ENCODE measurements at regions not wholly inside any gene's neighbourhood (a gene's known extent, or its start where the extent isn't known, plus 50 kb on each side); places are given as distances from the start of the nearest gene placed in this dataset.

DNA sequence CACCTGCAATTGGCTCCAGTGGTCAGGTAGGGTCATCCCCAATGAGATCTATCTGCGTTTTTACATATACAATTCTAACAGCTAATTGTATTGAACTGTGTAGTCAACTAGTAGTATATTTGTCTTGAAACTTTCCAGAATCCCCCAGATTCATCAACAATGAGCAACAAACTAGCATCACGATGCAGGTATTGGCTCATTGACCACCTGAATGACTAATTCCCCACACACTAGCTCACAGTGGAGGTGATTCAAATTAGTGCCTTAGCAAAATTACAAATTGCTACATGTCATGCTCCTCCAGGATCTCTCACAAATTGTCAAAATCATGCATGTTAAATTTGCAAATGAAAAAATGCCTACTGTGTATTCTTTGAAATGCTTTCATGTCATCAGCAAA lies 62.8 kb upstream of the MPHOSPH6 start:
- no peak overlapping the region for H2AK9ac ChIP-seq (replicated peaks; ENCODE audit: low read depth, low read length, poor library complexity)
- no peak overlapping the region for H3K23ac ChIP-seq (ENCODE audit: low read depth, low read length)
- H3K56ac ChIP-seq (ENCODE audit: extremely low read depth, insufficient read depth, low read length) = no peak overlapping the region
- H3K27ac ChIP-seq (ENCODE audit: insufficient read depth, low read length) = no peak overlapping the region
- H4K20me1 ChIP-seq (ENCODE audit: insufficient read depth, low read length) = no peaks in the 10 kb centered on the region
- DNase-seq (no peak), ATAC-seq (ENCODE audit: low read depth) (no peak)
- H3K9ac ChIP-seq (ENCODE audit: low read depth, low read length) = no peak overlapping the region
- intact Hi-C loops (cut with micrococcal nuclease) (no loop called here), dilution Hi-C loops (cut with HindIII; ENCODE audit: low sequenced_read_pairs, unreplicated experiment) (no loop called here), in situ Hi-C loops (cut with MboI; ENCODE audit: low sequenced_read_pairs) (no loop called here)
- H3K4me2 ChIP-seq (ENCODE audit: low read depth, low read length) = no peak overlapping the region
- H4K8ac ChIP-seq (ENCODE audit: low read depth in 2 of 2, low read length in 2 of 2) = no peak overlapping the region
- no peak overlapping the region for H2AK5ac ChIP-seq (ENCODE audit: low read depth, low read length)
- H2AFZ ChIP-seq (replicated peaks; ENCODE audit: low read length, poor library complexity) = no peak overlapping the region
- no CpG with 5 or more reads among the region's 2 CpGs for WGBS, 2 experiments (ENCODE audit: extremely low coverage in 2 of 2, insufficient read length in 1 of 2)
- no peaks in the 10 kb centered on the region for H3K79me1 ChIP-seq (ENCODE audit: low read depth in 1 of 2, low read length in 2 of 2)
- no peak overlapping the region for H4K5ac ChIP-seq (ENCODE audit: low read depth, low read length)
- H3K27me3 ChIP-seq (ENCODE audit: control insufficient read depth, insufficient read depth, low read length) = peaks cover 3% of the 10 kb centered on the region
- H2BK20ac ChIP-seq (ENCODE audit: low read depth, low read length) = no peak overlapping the region
- no peaks in the 10 kb centered on the region for H3K36me3 ChIP-seq (ENCODE audit: control insufficient read depth, insufficient read depth, low read length)
- no peaks in the 10 kb centered on the region for H3K9me1 ChIP-seq (ENCODE audit: insufficient read depth, low read length)
- TF ChIP-seq RFX5 (IDR thresholded peaks at IDR 0.05; ENCODE audit: low read depth, low read length) (no peak), CEBPB (IDR thresholded peaks at IDR 0.05; ENCODE audit: low read depth, low read length) (no peak), RCOR1 (IDR thresholded peaks at IDR 0.05; ENCODE audit: insufficient replicate concordance, low read length) (no peak), RAD21 (IDR thresholded peaks at IDR 0.05; ENCODE audit: low read length) (no peak), BHLHE40 (IDR thresholded peaks at IDR 0.05; ENCODE audit: low read depth, low read length) (no peak), FOS (IDR thresholded peaks at IDR 0.05; ENCODE audit: low read depth, low read length) (no peak), POLR2A (IDR thresholded peaks at IDR 0.05; ENCODE audit: low read depth, low read length) (no peak), CHD1 (IDR thresholded peaks at IDR 0.05; ENCODE audit: low read depth, low read length) (no peak)
- TF ChIP-seq, protein P1, sequence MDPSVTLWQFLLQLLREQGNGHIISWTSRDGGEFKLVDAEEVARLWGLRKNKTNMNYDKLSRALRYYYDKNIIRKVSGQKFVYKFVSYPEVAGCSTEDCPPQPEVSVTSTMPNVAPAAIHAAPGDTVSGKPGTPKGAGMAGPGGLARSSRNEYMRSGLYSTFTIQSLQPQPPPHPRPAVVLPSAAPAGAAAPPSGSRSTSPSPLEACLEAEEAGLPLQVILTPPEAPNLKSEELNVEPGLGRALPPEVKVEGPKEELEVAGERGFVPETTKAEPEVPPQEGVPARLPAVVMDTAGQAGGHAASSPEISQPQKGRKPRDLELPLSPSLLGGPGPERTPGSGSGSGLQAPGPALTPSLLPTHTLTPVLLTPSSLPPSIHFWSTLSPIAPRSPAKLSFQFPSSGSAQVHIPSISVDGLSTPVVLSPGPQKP (IDR thresholded peaks at IDR 0.05; ENCODE audit: borderline replicate concordance, low read depth, low read length) = no peak
- TF ChIP-seq, protein P2, sequence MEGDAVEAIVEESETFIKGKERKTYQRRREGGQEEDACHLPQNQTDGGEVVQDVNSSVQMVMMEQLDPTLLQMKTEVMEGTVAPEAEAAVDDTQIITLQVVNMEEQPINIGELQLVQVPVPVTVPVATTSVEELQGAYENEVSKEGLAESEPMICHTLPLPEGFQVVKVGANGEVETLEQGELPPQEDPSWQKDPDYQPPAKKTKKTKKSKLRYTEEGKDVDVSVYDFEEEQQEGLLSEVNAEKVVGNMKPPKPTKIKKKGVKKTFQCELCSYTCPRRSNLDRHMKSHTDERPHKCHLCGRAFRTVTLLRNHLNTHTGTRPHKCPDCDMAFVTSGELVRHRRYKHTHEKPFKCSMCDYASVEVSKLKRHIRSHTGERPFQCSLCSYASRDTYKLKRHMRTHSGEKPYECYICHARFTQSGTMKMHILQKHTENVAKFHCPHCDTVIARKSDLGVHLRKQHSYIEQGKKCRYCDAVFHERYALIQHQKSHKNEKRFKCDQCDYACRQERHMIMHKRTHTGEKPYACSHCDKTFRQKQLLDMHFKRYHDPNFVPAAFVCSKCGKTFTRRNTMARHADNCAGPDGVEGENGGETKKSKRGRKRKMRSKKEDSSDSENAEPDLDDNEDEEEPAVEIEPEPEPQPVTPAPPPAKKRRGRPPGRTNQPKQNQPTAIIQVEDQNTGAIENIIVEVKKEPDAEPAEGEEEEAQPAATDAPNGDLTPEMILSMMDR (conservative IDR thresholded peaks at IDR 0.05; ENCODE audit: low read depth, low read length) = no peak
- ChIA-PET CTCF (interaction anchor here (1.7 kb wide), 1 partner anchor 201 kb away, joined by 4 read pairs; no protein-coding TSS in a partner anchor), POLR2A (ENCODE audit: unreplicated experiment) (no interaction called here)
- H2BK120ac ChIP-seq (ENCODE audit: low read depth, low read length) = no peak overlapping the region
- no peak overlapping the region for H2BK5ac ChIP-seq (ENCODE audit: low read depth, low read length, poor library complexity, severe bottlenecking)
- no peaks in the 10 kb centered on the region for H3K9me3 ChIP-seq (ENCODE audit: control insufficient read depth, insufficient read depth, low read length)
- no peak overlapping the region for H2BK15ac ChIP-seq (ENCODE audit: low read depth, low read length)
- H3K4ac ChIP-seq (ENCODE audit: low read depth, low read length) = no peak overlapping the region
- H4K91ac ChIP-seq (ENCODE audit: insufficient read depth, low read depth, low read length) = no peak overlapping the region
- BruUV-seq (replicated peaks) = no TSS peak
- no peak overlapping the region for H3K14ac ChIP-seq (replicated peaks; ENCODE audit: low read depth, low read length)
- H3K4me1 ChIP-seq (ENCODE audit: control insufficient read depth, insufficient read depth, low read length) = no peaks in the 10 kb centered on the region
- H3K18ac ChIP-seq (ENCODE audit: low read depth, low read length) = no peak overlapping the region
- H3K4me3 ChIP-seq (ENCODE audit: insufficient read depth, low read depth, low read length) = no peak overlapping the region
